GM12878 (cell line): ENCODE measurements at regions not wholly inside any gene's neighbourhood (a gene's known extent, or its start where the extent isn't known, plus 50 kb on each side); places are given as distances from the start of the nearest gene placed in this dataset.

Experiments
- BCL11A ChIP-seq: IDR thresholded peaks from 2 replicates; pipeline ENCODE4 v1.6.1; 2011; ENCODE audit warnings: low read depth, low read length
- CREB1 ChIP-seq: IDR thresholded peaks from 2 replicates; pipeline ENCODE4 v1.6.1; 2012; ENCODE audit warnings: low read depth, mild to moderate bottlenecking, inconsistent platforms
- LARP7 ChIP-seq: fragments of 450-650 bp; IDR thresholded peaks from 2 replicates; pipeline ENCODE4 v1.6.1; 2017; ENCODE audit warnings: mild to moderate bottlenecking
- NFYA ChIP-seq: IDR thresholded peaks from 2 replicates; pipeline ENCODE4 v1.6.1; 2011; ENCODE audit warnings: low read depth, mild to moderate bottlenecking, low read length, improper control_type of control experiment, borderline replicate concordance
- POLR2A ChIP-seq: IDR thresholded peaks from 2 replicates; pipeline ENCODE4 v1.6.1; 2011; ENCODE audit warnings: low read depth, mild to moderate bottlenecking, low read length
- SMARCA5 ChIP-seq: fragments of 450-650 bp; IDR thresholded peaks from 2 replicates; pipeline ENCODE4 v1.6.1; 2017; ENCODE audit warnings: mild to moderate bottlenecking
- TF ChIP-seq, protein P1 (sequence below), 3 experiments: IDR thresholded peaks in 2 of 3; conservative IDR thresholded peaks in 1 of 3; 2 replicates each; pipeline ENCODE4 v1.5.1; 2011; ENCODE audit warnings: low read depth in 3 of 3, low read length in 3 of 3, mild to moderate bottlenecking in 3 of 3, control low read depth in 2 of 3, moderate library complexity in 2 of 3, inconsistent platforms in 1 of 3, mixed read lengths in 1 of 3; ENCODE audit not compliant: control insufficient read depth in 2 of 3, insufficient read depth in 1 of 3; ENCODE audit errors: extremely low read depth in 1 of 3
- TF ChIP-seq, protein P2 (sequence below): fragments of 450-650 bp; formaldehyde crosslinking; IDR thresholded peaks from 2 replicates; pipeline ENCODE4 v1.4.0; 2022; ENCODE audit warnings: mild to moderate bottlenecking, moderate library complexity
- TF ChIP-seq, protein P3 (sequence below): IDR thresholded peaks from 2 replicates; pipeline ENCODE4 v1.6.1; 2011; ENCODE audit warnings: low read depth, mild to moderate bottlenecking, low read length, moderate library complexity, borderline replicate concordance; ENCODE audit errors: extremely low read depth

DNA sequence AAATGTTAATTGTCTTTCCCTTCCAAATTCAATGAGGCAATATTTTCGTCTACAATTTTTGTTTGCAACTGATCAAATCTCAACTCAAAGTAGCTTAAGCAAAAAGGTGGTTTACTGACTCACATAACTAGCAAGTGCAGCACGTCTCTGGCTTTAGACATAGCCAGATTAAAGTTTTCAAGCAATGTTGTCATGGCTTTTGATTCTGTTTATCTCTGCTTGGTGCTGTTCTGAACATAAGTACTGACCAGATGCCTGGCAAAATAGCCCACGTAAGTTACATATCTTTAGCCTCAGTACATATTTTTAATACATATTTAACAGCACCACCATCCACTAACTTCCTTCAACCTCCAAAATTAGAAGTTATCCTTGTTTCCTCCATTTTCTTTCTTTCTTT lies 877.9 kb downstream of the KCNMA1 start:
- TF ChIP-seq, protein P1, sequence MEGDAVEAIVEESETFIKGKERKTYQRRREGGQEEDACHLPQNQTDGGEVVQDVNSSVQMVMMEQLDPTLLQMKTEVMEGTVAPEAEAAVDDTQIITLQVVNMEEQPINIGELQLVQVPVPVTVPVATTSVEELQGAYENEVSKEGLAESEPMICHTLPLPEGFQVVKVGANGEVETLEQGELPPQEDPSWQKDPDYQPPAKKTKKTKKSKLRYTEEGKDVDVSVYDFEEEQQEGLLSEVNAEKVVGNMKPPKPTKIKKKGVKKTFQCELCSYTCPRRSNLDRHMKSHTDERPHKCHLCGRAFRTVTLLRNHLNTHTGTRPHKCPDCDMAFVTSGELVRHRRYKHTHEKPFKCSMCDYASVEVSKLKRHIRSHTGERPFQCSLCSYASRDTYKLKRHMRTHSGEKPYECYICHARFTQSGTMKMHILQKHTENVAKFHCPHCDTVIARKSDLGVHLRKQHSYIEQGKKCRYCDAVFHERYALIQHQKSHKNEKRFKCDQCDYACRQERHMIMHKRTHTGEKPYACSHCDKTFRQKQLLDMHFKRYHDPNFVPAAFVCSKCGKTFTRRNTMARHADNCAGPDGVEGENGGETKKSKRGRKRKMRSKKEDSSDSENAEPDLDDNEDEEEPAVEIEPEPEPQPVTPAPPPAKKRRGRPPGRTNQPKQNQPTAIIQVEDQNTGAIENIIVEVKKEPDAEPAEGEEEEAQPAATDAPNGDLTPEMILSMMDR (IDR thresholded peaks at IDR 0.05 in 2 of 3, conservative IDR thresholded peaks at IDR 0.05 in 1 of 3; ENCODE audit: control insufficient read depth in 2 of 3, extremely low read depth in 1 of 3, insufficient read depth in 1 of 3, low read depth in 3 of 3, low read length in 3 of 3), result no peak
- TF ChIP-seq NFYA, result no peak
- TF ChIP-seq, protein P2, sequence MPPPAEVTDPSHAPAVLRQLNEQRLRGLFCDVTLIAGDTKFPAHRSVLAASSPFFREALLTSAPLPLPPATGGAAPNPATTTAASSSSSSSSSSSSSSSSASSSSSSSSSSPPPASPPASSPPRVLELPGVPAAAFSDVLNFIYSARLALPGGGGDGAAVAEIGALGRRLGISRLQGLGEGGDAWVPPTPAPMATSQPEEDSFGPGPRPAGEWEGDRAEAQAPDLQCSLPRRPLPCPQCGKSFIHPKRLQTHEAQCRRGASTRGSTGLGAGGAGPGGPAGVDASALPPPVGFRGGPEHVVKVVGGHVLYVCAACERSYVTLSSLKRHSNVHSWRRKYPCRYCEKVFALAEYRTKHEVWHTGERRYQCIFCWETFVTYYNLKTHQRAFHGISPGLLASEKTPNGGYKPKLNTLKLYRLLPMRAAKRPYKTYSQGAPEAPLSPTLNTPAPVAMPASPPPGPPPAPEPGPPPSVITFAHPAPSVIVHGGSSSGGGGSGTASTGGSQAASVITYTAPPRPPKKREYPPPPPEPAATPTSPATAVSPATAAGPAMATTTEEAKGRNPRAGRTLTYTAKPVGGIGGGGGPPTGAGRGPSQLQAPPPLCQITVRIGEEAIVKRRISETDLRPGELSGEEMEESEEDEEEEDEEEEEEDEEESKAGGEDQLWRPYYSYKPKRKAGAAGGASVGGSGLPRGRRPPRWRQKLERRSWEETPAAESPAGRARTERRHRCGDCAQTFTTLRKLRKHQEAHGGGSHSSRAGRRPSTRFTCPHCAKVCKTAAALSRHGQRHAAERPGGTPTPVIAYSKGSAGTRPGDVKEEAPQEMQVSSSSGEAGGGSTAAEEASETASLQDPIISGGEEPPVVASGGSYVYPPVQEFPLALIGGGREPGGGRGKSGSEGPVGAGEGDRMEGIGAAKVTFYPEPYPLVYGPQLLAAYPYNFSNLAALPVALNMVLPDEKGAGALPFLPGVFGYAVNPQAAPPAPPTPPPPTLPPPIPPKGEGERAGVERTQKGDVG (CRISPR knock-in tag), result no peak
- TF ChIP-seq, protein P3, sequence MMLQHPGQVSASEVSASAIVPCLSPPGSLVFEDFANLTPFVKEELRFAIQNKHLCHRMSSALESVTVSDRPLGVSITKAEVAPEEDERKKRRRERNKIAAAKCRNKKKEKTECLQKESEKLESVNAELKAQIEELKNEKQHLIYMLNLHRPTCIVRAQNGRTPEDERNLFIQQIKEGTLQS, result no peak
- TF ChIP-seq BCL11A, result no peak
- no peak for TF ChIP-seq SMARCA5
- TF ChIP-seq CREB1, result no peak
- TF ChIP-seq LARP7, result no peak
- TF ChIP-seq POLR2A, result no peak
